ENCODE measurements at regions not wholly inside any gene's neighbourhood (a gene's known extent, or its start where the extent isn't known, plus 50 kb on each side); places are given as distances from the start of the nearest gene placed in this dataset.

- Histone ChIP-seq H2BK5ac (ENCODE audit: low read length) (no peak overlapping the region), H3K14ac (ENCODE audit: low read length) (no peak overlapping the region), H2AK5ac (ENCODE audit: low read depth, low read length) (no peak overlapping the region), H3K23ac (ENCODE audit: low read depth, low read length, poor library complexity) (no peak overlapping the region), H2BK12ac (ENCODE audit: low read length) (no peak overlapping the region), H2BK120ac (ENCODE audit: low read depth, low read length) (no peak overlapping the region), H3K27me3 (ENCODE audit: control insufficient read depth in 3 of 3, insufficient read depth in 3 of 3, low read depth in 1 of 3, low read length in 3 of 3) (no peaks in the 10 kb centered on the region), H3K4me3 (ENCODE audit: low read length in 2 of 2) (no peak overlapping the region), H2AFZ (ENCODE audit: low read length) (peak overlapping the region; percentile 80), H2BK15ac (ENCODE audit: low read length) (no peak overlapping the region), H3K9me3 (replicated peaks in 1 of 2; ENCODE audit: control insufficient read depth in 2 of 2, insufficient read depth in 1 of 2, low read depth in 1 of 2, low read length in 2 of 2) (peaks cover 4 to 6% of the 10 kb centered on the region in 2 donors), H3K4ac (ENCODE audit: low read length) (no peak overlapping the region), H3K18ac (ENCODE audit: low read length) (no peak overlapping the region), H4K91ac (ENCODE audit: low read depth, low read length, poor library complexity) (no peak overlapping the region), H4K8ac (ENCODE audit: low read depth, low read length) (no peak overlapping the region), H3K4me2 (ENCODE audit: insufficient read depth, low read length, poor library complexity, severe bottlenecking) (no peak overlapping the region), H3K79me1 (ENCODE audit: low read depth, low read length) (no peaks in the 10 kb centered on the region), H3K9ac (ENCODE audit: low read depth, low read length, poor library complexity) (no peak overlapping the region), H3K27ac (replicated peaks; ENCODE audit: low read length) (no peak overlapping the region), H3K4me1 (ENCODE audit: control insufficient read depth in 2 of 2, insufficient read depth in 1 of 2, low read depth in 1 of 2, low read length in 2 of 2) (no peaks in the 10 kb centered on the region), H3K36me3 (replicated peaks in 1 of 2; ENCODE audit: control insufficient read depth in 2 of 2, insufficient read depth in 2 of 2, low read length in 2 of 2) (no peaks in the 10 kb centered on the region)
- no peak for DNase-seq (ENCODE audit: low spot score)
- no CpG with 5 or more reads among the region's 11 CpGs for WGBS, 2 donors (ENCODE audit: extremely low coverage in 2 of 2, insufficient read length in 2 of 2, insufficient replicate concordance in 1 of 2)
Observed at GRCh38 chr6:142537612-142538478, 236.0 kb downstream of the ADGRG6 start.

GRCh38 chr6:142542704-142543233, 241.0 kb downstream of the ADGRG6 start:
- DNase-seq (ENCODE audit: low spot score), result no peak
- Histone ChIP-seq H3K18ac (ENCODE audit: low read length) (no peak overlapping the region), H3K4me3 (ENCODE audit: low read length in 2 of 2) (no peak overlapping the region), H4K91ac (ENCODE audit: low read depth, low read length, poor library complexity) (no peak overlapping the region), H3K9ac (ENCODE audit: low read depth, low read length, poor library complexity) (no peak overlapping the region), H2AFZ (ENCODE audit: low read length) (no peak overlapping the region), H2BK5ac (ENCODE audit: low read length) (no peak overlapping the region), H2BK120ac (ENCODE audit: low read depth, low read length) (no peak overlapping the region), H3K4me2 (ENCODE audit: insufficient read depth, low read length, poor library complexity, severe bottlenecking) (no peak overlapping the region), H2BK15ac (ENCODE audit: low read length) (no peak overlapping the region), H3K36me3 (replicated peaks in 1 of 2; ENCODE audit: control insufficient read depth in 2 of 2, insufficient read depth in 2 of 2, low read length in 2 of 2) (no peaks in the 10 kb centered on the region), H3K4me1 (ENCODE audit: control insufficient read depth in 2 of 2, insufficient read depth in 1 of 2, low read depth in 1 of 2, low read length in 2 of 2) (no peaks in the 10 kb centered on the region), H3K27me3 (ENCODE audit: control insufficient read depth in 3 of 3, insufficient read depth in 3 of 3, low read depth in 1 of 3, low read length in 3 of 3) (no peaks in the 10 kb centered on the region), H3K9me3 (replicated peaks in 1 of 2; ENCODE audit: control insufficient read depth in 2 of 2, insufficient read depth in 1 of 2, low read depth in 1 of 2, low read length in 2 of 2) (no peaks in the 10 kb centered on the region), H3K79me1 (ENCODE audit: low read depth, low read length) (no peaks in the 10 kb centered on the region), H3K23ac (ENCODE audit: low read depth, low read length, poor library complexity) (peak overlapping the region; percentile 69), H4K8ac (ENCODE audit: low read depth, low read length) (no peak overlapping the region), H3K14ac (ENCODE audit: low read length) (no peak overlapping the region), H2AK5ac (ENCODE audit: low read depth, low read length) (no peak overlapping the region), H2BK12ac (ENCODE audit: low read length) (no peak overlapping the region), H3K4ac (ENCODE audit: low read length) (no peak overlapping the region), H3K27ac (replicated peaks; ENCODE audit: low read length) (no peak overlapping the region)
- no CpG with 5 or more reads among the region's 14 CpGs for WGBS, 2 donors (ENCODE audit: extremely low coverage in 2 of 2, insufficient read length in 2 of 2, insufficient replicate concordance in 1 of 2)

GRCh38 chr6:142543606-142544005, 241.8 kb downstream of the ADGRG6 start:
- Histone ChIP-seq H2BK5ac (ENCODE audit: low read length) (no peak overlapping the region), H3K14ac (ENCODE audit: low read length) (no peak overlapping the region), H3K9me3 (replicated peaks in 1 of 2; ENCODE audit: control insufficient read depth in 2 of 2, insufficient read depth in 1 of 2, low read depth in 1 of 2, low read length in 2 of 2) (no peaks in the 10 kb centered on the region), H3K27me3 (ENCODE audit: control insufficient read depth in 3 of 3, insufficient read depth in 3 of 3, low read depth in 1 of 3, low read length in 3 of 3) (no peaks in the 10 kb centered on the region), H2AFZ (ENCODE audit: low read length) (no peak overlapping the region), H3K9ac (ENCODE audit: low read depth, low read length, poor library complexity) (no peak overlapping the region), H4K91ac (ENCODE audit: low read depth, low read length, poor library complexity) (no peak overlapping the region), H3K4ac (ENCODE audit: low read length) (no peak overlapping the region), H3K4me3 (ENCODE audit: low read length in 2 of 2) (no peak overlapping the region), H3K18ac (ENCODE audit: low read length) (no peak overlapping the region), H3K36me3 (replicated peaks in 1 of 2; ENCODE audit: control insufficient read depth in 2 of 2, insufficient read depth in 2 of 2, low read length in 2 of 2) (no peaks in the 10 kb centered on the region), H3K4me1 (ENCODE audit: control insufficient read depth in 2 of 2, insufficient read depth in 1 of 2, low read depth in 1 of 2, low read length in 2 of 2) (no peaks in the 10 kb centered on the region), H3K27ac (replicated peaks; ENCODE audit: low read length) (no peak overlapping the region), H2BK12ac (ENCODE audit: low read length) (no peak overlapping the region), H3K79me1 (ENCODE audit: low read depth, low read length) (no peaks in the 10 kb centered on the region), H2BK120ac (ENCODE audit: low read depth, low read length) (no peak overlapping the region), H3K4me2 (ENCODE audit: insufficient read depth, low read length, poor library complexity, severe bottlenecking) (no peak overlapping the region), H4K8ac (ENCODE audit: low read depth, low read length) (no peak overlapping the region), H2BK15ac (ENCODE audit: low read length) (no peak overlapping the region), H3K23ac (ENCODE audit: low read depth, low read length, poor library complexity) (no peak overlapping the region), H2AK5ac (ENCODE audit: low read depth, low read length) (no peak overlapping the region)
- DNase-seq (ENCODE audit: low spot score), result no peak
- WGBS, 2 donors (ENCODE audit: extremely low coverage in 2 of 2, insufficient read length in 2 of 2, insufficient replicate concordance in 1 of 2), result no CpG with 5 or more reads among the region's 2 CpGs

GRCh38 chr6:142544199-142544838, 242.5 kb downstream of the ADGRG6 start:
- H3K4ac ChIP-seq (ENCODE audit: low read length), result no peak overlapping the region
- H3K27ac ChIP-seq (replicated peaks; ENCODE audit: low read length), result no peak overlapping the region
- no peaks in the 10 kb centered on the region for H3K36me3 ChIP-seq (replicated peaks in 1 of 2; ENCODE audit: control insufficient read depth in 2 of 2, insufficient read depth in 2 of 2, low read length in 2 of 2)
- no peak for DNase-seq (ENCODE audit: low spot score)
- no peak overlapping the region for H2BK12ac ChIP-seq (ENCODE audit: low read length)
- H3K9ac ChIP-seq (ENCODE audit: low read depth, low read length, poor library complexity), result no peak overlapping the region
- H3K9me3 ChIP-seq (replicated peaks in 1 of 2; ENCODE audit: control insufficient read depth in 2 of 2, insufficient read depth in 1 of 2, low read depth in 1 of 2, low read length in 2 of 2), result no peaks in the 10 kb centered on the region
- H2BK120ac ChIP-seq (ENCODE audit: low read depth, low read length), result no peak overlapping the region
- no peaks in the 10 kb centered on the region for H3K79me1 ChIP-seq (ENCODE audit: low read depth, low read length)
- H3K27me3 ChIP-seq (ENCODE audit: control insufficient read depth in 3 of 3, insufficient read depth in 3 of 3, low read depth in 1 of 3, low read length in 3 of 3), result no peaks in the 10 kb centered on the region
- H3K4me2 ChIP-seq (ENCODE audit: insufficient read depth, low read length, poor library complexity, severe bottlenecking), result no peak overlapping the region
- H4K91ac ChIP-seq (ENCODE audit: low read depth, low read length, poor library complexity), result no peak overlapping the region
- no peak overlapping the region for H3K4me3 ChIP-seq (ENCODE audit: low read length in 2 of 2)
- H4K8ac ChIP-seq (ENCODE audit: low read depth, low read length), result no peak overlapping the region
- no peak overlapping the region for H3K18ac ChIP-seq (ENCODE audit: low read length)
- no peaks in the 10 kb centered on the region for H3K4me1 ChIP-seq (ENCODE audit: control insufficient read depth in 2 of 2, insufficient read depth in 1 of 2, low read depth in 1 of 2, low read length in 2 of 2)
- no peak overlapping the region for H2BK5ac ChIP-seq (ENCODE audit: low read length)
- H3K14ac ChIP-seq (ENCODE audit: low read length), result no peak overlapping the region
- H2BK15ac ChIP-seq (ENCODE audit: low read length), result no peak overlapping the region
- H2AFZ ChIP-seq (ENCODE audit: low read length), result no peak overlapping the region
- no peak overlapping the region for H2AK5ac ChIP-seq (ENCODE audit: low read depth, low read length)
- no peak overlapping the region for H3K23ac ChIP-seq (ENCODE audit: low read depth, low read length, poor library complexity)

All from neuronal stem cell (in vitro differentiated cells).